Smooth muscle cell (in vitro differentiated cells): ENCODE measurements at regions not wholly inside any gene's neighbourhood (a gene's known extent, or its start where the extent isn't known, plus 50 kb on each side); places are given as distances from the start of the nearest gene placed in this dataset.

Source experiments
- DNase-seq: peaks from one replicate; lab custom pipeline; 2025; ENCODE audit not compliant: unreplicated experiment; lab: John Stamatoyannopoulos, UW
- H2AFZ ChIP-seq: fragments of 200-600 bp; sonication (generic); 2 replicates; pipeline ENCODE4 v1.6.0; 2016; ENCODE audit warnings: antibody characterized with exemption, low read depth, mild to moderate bottlenecking
- H3F3A ChIP-seq: fragments of 200-600 bp; sonication (generic); 2 replicates; pipeline ENCODE4 v1.6.0; 2017; ENCODE audit warnings: antibody characterized with exemption, low read depth
- H3K27ac ChIP-seq: fragments of 200-600 bp; sonication (generic); 2 replicates; pipeline ENCODE4 v1.5.1; 2016; ENCODE audit warnings: low read depth, mild to moderate bottlenecking
- H3K27me3 ChIP-seq: fragments of 200-600 bp; sonication (generic); 2 replicates; pipeline ENCODE4 v1.6.1; 2016; ENCODE audit warnings: low read depth, mild to moderate bottlenecking
- H3K36me3 ChIP-seq: fragments of 200-600 bp; sonication (generic); 2 replicates; pipeline ENCODE4 v1.5.1; 2016; ENCODE audit warnings: low read depth
- H3K4me1 ChIP-seq: fragments of 200-600 bp; sonication (generic); 2 replicates; pipeline ENCODE4 v1.5.1; 2016; ENCODE audit warnings: low read depth
- H3K4me2 ChIP-seq: fragments of 200-600 bp; sonication (generic); 2 replicates; pipeline ENCODE4 v1.6.0; 2016; ENCODE audit warnings: mild to moderate bottlenecking
- H3K4me3 ChIP-seq: fragments of 200-600 bp; sonication (generic); 2 replicates; pipeline ENCODE4 v1.5.1; 2016; ENCODE audit warnings: mild to moderate bottlenecking
- H3K79me2 ChIP-seq: fragments of 200-600 bp; sonication (generic); 2 replicates; pipeline ENCODE4 v1.6.0; 2016; ENCODE audit warnings: low read depth, mild to moderate bottlenecking
- H3K9ac ChIP-seq: fragments of 200-600 bp; sonication (generic); 2 replicates; pipeline ENCODE4 v1.6.0; 2016; ENCODE audit warnings: low read depth
- H3K9me3 ChIP-seq: fragments of 200-600 bp; sonication (generic); replicated peaks from 2 replicates; pipeline ENCODE4 v1.5.1; 2016; ENCODE audit warnings: low read depth
- H4K20me1 ChIP-seq: fragments of 200-600 bp; sonication (generic); 2 replicates; pipeline ENCODE4 v1.6.0; 2016; ENCODE audit warnings: low read depth
- CTCF ChIP-seq: fragments of 200-600 bp; sonication (generic); IDR thresholded peaks from 2 replicates; pipeline ENCODE4 v1.5.1; 2017; ENCODE audit warnings: borderline replicate concordance, mild to moderate bottlenecking, antibody characterized with exemption; ENCODE audit not compliant: insufficient read depth, poor library complexity, severe bottlenecking
- WGBS: methylation state at CpG from one replicate; pipeline ENCODE4 v1.1.7; 2016; ENCODE audit warnings: low lambda C conversion rate; 5-methylcytosine and 5-hydroxymethylcytosine counted together

GRCh38 chr5:7213525-7213924 lies 182.4 kb upstream of the ADCY2 start:
- Histone ChIP-seq H3K79me2 (no peaks in the 10 kb centered on the region), H3F3A (no peaks in the 10 kb centered on the region), H3K9ac (no peak overlapping the region), H3K36me3 (no peaks in the 10 kb centered on the region), H3K4me2 (no peak overlapping the region), H3K27me3 (no peaks in the 10 kb centered on the region), H4K20me1 (no peaks in the 10 kb centered on the region), H2AFZ (no peak overlapping the region), H3K4me1 (no peaks in the 10 kb centered on the region), H3K9me3 (no peaks in the 10 kb centered on the region), H3K4me3 (no peak overlapping the region), H3K27ac (no peak overlapping the region)
- no peak for DNase-seq
- no peak for TF ChIP-seq CTCF
- WGBS, result 95% methylated on average over 5 of the region's 5 CpGs

GRCh38 chr5:7214906-7215416 lies 181.0 kb upstream of the ADCY2 start:
- no peaks in the 10 kb centered on the region for H3K4me1 ChIP-seq
- no peaks in the 10 kb centered on the region for H4K20me1 ChIP-seq
- no peak overlapping the region for H3K4me2 ChIP-seq
- no peaks in the 10 kb centered on the region for H3F3A ChIP-seq
- H3K27me3 ChIP-seq, result no peaks in the 10 kb centered on the region
- no peak for TF ChIP-seq CTCF
- no peaks in the 10 kb centered on the region for H3K9me3 ChIP-seq
- no peak overlapping the region for H3K27ac ChIP-seq
- 71% methylated on average over 7 of the region's 7 CpGs for WGBS
- DNase-seq, result no peak
- no peak overlapping the region for H3K9ac ChIP-seq
- H3K36me3 ChIP-seq, result no peaks in the 10 kb centered on the region
- H3K4me3 ChIP-seq, result no peak overlapping the region
- H3K79me2 ChIP-seq, result no peaks in the 10 kb centered on the region
- H2AFZ ChIP-seq, result no peak overlapping the region

- no peak for DNase-seq
- TF ChIP-seq CTCF, result no peak
- WGBS, result 87% methylated on average over 2 of the region's 2 CpGs
Measured at GRCh38 chr5:7218141-7218540, 177.8 kb upstream of the ADCY2 start.

GRCh38 chr5:7220156-7220555 lies 175.8 kb upstream of the ADCY2 start:
- H3K9ac ChIP-seq, result no peak overlapping the region
- no peak overlapping the region for H3K4me3 ChIP-seq
- H3K4me1 ChIP-seq, result no peaks in the 10 kb centered on the region
- WGBS, result 79% methylated on average over 4 of the region's 4 CpGs
- no peak overlapping the region for H3K27ac ChIP-seq
- H4K20me1 ChIP-seq, result no peaks in the 10 kb centered on the region
- no peak for DNase-seq
- no peak for TF ChIP-seq CTCF
- H3K27me3 ChIP-seq, result no peaks in the 10 kb centered on the region
- H3K9me3 ChIP-seq, result no peaks in the 10 kb centered on the region
- H2AFZ ChIP-seq, result no peak overlapping the region
- H3K36me3 ChIP-seq, result no peaks in the 10 kb centered on the region
- no peak overlapping the region for H3K4me2 ChIP-seq
- H3F3A ChIP-seq, result no peaks in the 10 kb centered on the region
- H3K79me2 ChIP-seq, result no peaks in the 10 kb centered on the region

More at GRCh38 chr5:7218141-7218540, 177.8 kb upstream of the ADCY2 start:
- H3K9ac ChIP-seq, result no peak overlapping the region
- H3K4me1 ChIP-seq, result no peaks in the 10 kb centered on the region
- H3K27ac ChIP-seq, result no peak overlapping the region
- H3K27me3 ChIP-seq, result no peaks in the 10 kb centered on the region
- H3K4me3 ChIP-seq, result no peak overlapping the region
- no peaks in the 10 kb centered on the region for H3F3A ChIP-seq
- no peaks in the 10 kb centered on the region for H3K9me3 ChIP-seq
- no peaks in the 10 kb centered on the region for H4K20me1 ChIP-seq
- H3K79me2 ChIP-seq, result no peaks in the 10 kb centered on the region
- H3K4me2 ChIP-seq, result no peak overlapping the region
- H2AFZ ChIP-seq, result no peak overlapping the region
- no peaks in the 10 kb centered on the region for H3K36me3 ChIP-seq
